H1 (cell line): ENCODE measurements at regions not wholly inside any gene's neighbourhood (a gene's known extent, or its start where the extent isn't known, plus 50 kb on each side); places are given as distances from the start of the nearest gene placed in this dataset.

Source experiments
- CTCF ChIA-PET: fragments of 300-600 bp; sonication (Branson Sonifier 250); formaldehyde crosslinking; loops from one replicate; lab custom pipeline; 2021; ENCODE audit not compliant: partially characterized antibody; lab: Charles Lee
- POLR2A ChIA-PET: fragments of 300-600 bp; sonication (Branson Sonifier 250); formaldehyde crosslinking; loops from one replicate; lab custom pipeline; 2021; ENCODE audit warnings: inconsistent platforms; ENCODE audit not compliant: partially characterized antibody; lab: Charles Lee
- DNase-seq, 2 experiments: peaks; one replicate each; pipeline versions ENCODE4 v3.0.0 to v3.0.0-alpha.2; 2010 to 2022; ENCODE audit warnings: low spot score in 2 of 2, low read depth in 1 of 2, mixed read lengths in 1 of 2
- FAIRE-seq: peaks from 2 replicates; lab custom pipeline; 2011; peaks lifted over from hg19 to GRCh38; lab: Jason Lieb, UNC
- H2AFZ ChIP-seq: 2 replicates; pipeline ENCODE4 v1.8.1; 2012; ENCODE audit warnings: low read length, inconsistent platforms
- H2AK5ac ChIP-seq: 2 replicates; pipeline ENCODE4 v1.6.1; 2013; ENCODE audit warnings: low read depth, low read length
- H2BK120ac ChIP-seq: replicated peaks from 2 replicates; pipeline ENCODE3; 2013; ENCODE audit warnings: low read depth, low read length, inconsistent platforms
- H2BK12ac ChIP-seq: 2 replicates; pipeline ENCODE4 v1.6.1; 2013; ENCODE audit warnings: low read depth, low read length
- H2BK15ac ChIP-seq: 2 replicates; pipeline ENCODE4 v1.6.1; 2013; ENCODE audit warnings: low read length
- H2BK20ac ChIP-seq: 2 replicates; pipeline ENCODE4 v1.6.1; 2013; ENCODE audit warnings: low read length
- H2BK5ac ChIP-seq: 2 replicates; pipeline ENCODE4 v1.6.1; 2013; ENCODE audit warnings: low read depth, low read length
- H3K14ac ChIP-seq: 2 replicates; pipeline ENCODE4 v1.6.1; 2013; ENCODE audit warnings: inconsistent platforms; ENCODE audit not compliant: insufficient read length
- H3K18ac ChIP-seq: 2 replicates; pipeline ENCODE4 v1.6.1; 2013; ENCODE audit warnings: low read length; ENCODE audit errors: extremely low read depth
- H3K23ac ChIP-seq: 2 replicates; pipeline ENCODE4 v1.6.1; 2013; ENCODE audit warnings: inconsistent platforms; ENCODE audit not compliant: insufficient read length
- H3K23me2 ChIP-seq: 2 replicates; pipeline ENCODE4 v1.6.1; 2013; ENCODE audit warnings: low read depth, low read length
- H3K27ac ChIP-seq: 2 replicates; pipeline ENCODE4 v1.6.1; 2011; ENCODE audit warnings: low read depth, low read length, inconsistent platforms
- H3K27me3 ChIP-seq, 4 experiments: replicated peaks in 1 of 4; 1 replicate in 1 of 4; 2 replicates in 3 of 4; pipeline versions ENCODE4 v1.6.1 to v1.8.1; 2011 to 2013; ENCODE audit warnings: low read length in 3 of 4, mild to moderate bottlenecking in 3 of 4, inconsistent platforms in 2 of 4, mixed read lengths in 2 of 4, moderate library complexity in 1 of 4; ENCODE audit not compliant: control insufficient read depth in 3 of 4, insufficient read depth in 3 of 4; ENCODE audit errors: extremely low read depth in 1 of 4
- H3K36me3 ChIP-seq, 4 experiments: 2 replicates each; pipeline versions ENCODE4 v1.6.1 to v1.8.1; 2011 to 2013; ENCODE audit warnings: mild to moderate bottlenecking in 4 of 4, low read length in 3 of 4, moderate library complexity in 2 of 4, control low read depth in 1 of 4, inconsistent platforms in 1 of 4; ENCODE audit not compliant: insufficient read depth in 4 of 4, control insufficient read depth in 2 of 4
- H3K4ac ChIP-seq: replicated peaks from 2 replicates; pipeline ENCODE3; 2013; ENCODE audit warnings: low read length, low read depth, mixed read lengths, inconsistent platforms; ENCODE audit not compliant: insufficient read length
- H3K4me1 ChIP-seq, 4 experiments: replicated peaks in 1 of 4; 1 replicate in 1 of 4; 2 replicates in 3 of 4; pipeline versions ENCODE4 v1.6.1 to v1.8.1; 2011 to 2013; ENCODE audit warnings: low read length in 3 of 4, inconsistent platforms in 2 of 4, mixed read lengths in 1 of 4; ENCODE audit not compliant: insufficient read depth in 4 of 4, control insufficient read depth in 3 of 4
- H3K4me2 ChIP-seq, 2 experiments: 2 replicates each; pipeline versions ENCODE4 v1.6.1 to v1.8.1; 2011 to 2013; ENCODE audit warnings: low read depth in 2 of 2, low read length in 2 of 2, control low read depth in 1 of 2, inconsistent platforms in 1 of 2, mild to moderate bottlenecking in 1 of 2; ENCODE audit not compliant: insufficient read depth in 1 of 2
- H3K4me3 ChIP-seq, 4 experiments: fragments of 200-600, 300-600 bp in 1 of 4; sonication (generic), shearing (Covaris generic), sonication (Bioruptor Twin) in 1 of 4; 2 replicates each; pipeline versions ENCODE4 v1.5.1 to v1.8.1; 2011 to 2016; ENCODE audit warnings: low read length in 4 of 4, low read depth in 3 of 4, control low read depth in 2 of 4, inconsistent platforms in 2 of 4, mild to moderate bottlenecking in 2 of 4, mixed read lengths in 1 of 4, moderate library complexity in 1 of 4; ENCODE audit not compliant: insufficient read depth in 2 of 4; ENCODE audit errors: extremely low read depth in 1 of 4
- H3K56ac ChIP-seq: replicated peaks from 2 replicates; pipeline ENCODE3; 2013; ENCODE audit warnings: low read depth, mild to moderate bottlenecking, mixed read lengths, low read length, inconsistent platforms; ENCODE audit not compliant: insufficient read length
- H3K79me1 ChIP-seq: 2 replicates; pipeline ENCODE4 v1.6.1; 2013; ENCODE audit warnings: low read depth, low read length, control low read depth
- H3K79me2 ChIP-seq, 2 experiments: 2 replicates each; pipeline versions ENCODE4 v1.6.1 to v1.8.1; 2012 to 2013; ENCODE audit warnings: low read length in 2 of 2, mild to moderate bottlenecking in 2 of 2, inconsistent platforms in 1 of 2; ENCODE audit not compliant: insufficient read depth in 2 of 2, control insufficient read depth in 1 of 2
- H3K9ac ChIP-seq, 4 experiments: replicated peaks in 1 of 4; 1 replicate in 1 of 4; 2 replicates in 3 of 4; pipeline versions ENCODE4 v1.6.1 to v1.8.1; 2011 to 2013; ENCODE audit warnings: low read depth in 3 of 4, low read length in 3 of 4, control low read depth in 2 of 4, mild to moderate bottlenecking in 2 of 4, moderate library complexity in 2 of 4, inconsistent platforms in 1 of 4; ENCODE audit errors: extremely low read depth in 1 of 4
- H3K9me3 ChIP-seq, 2 experiments: 2 replicates each; pipeline versions ENCODE4 v1.6.1 to v1.8.1; 2012 to 2013; ENCODE audit warnings: mild to moderate bottlenecking in 2 of 2, moderate library complexity in 2 of 2, control low read depth in 1 of 2, inconsistent platforms in 1 of 2, low read depth in 1 of 2, low read length in 1 of 2, mixed read lengths in 1 of 2; ENCODE audit not compliant: insufficient read depth in 2 of 2
- H4K20me1 ChIP-seq, 2 experiments: replicated peaks in 1 of 2; 2 replicates each; pipeline versions ENCODE3 to v1.8.1; 2011 to 2013; ENCODE audit warnings: inconsistent platforms in 2 of 2, low read length in 2 of 2, mild to moderate bottlenecking in 1 of 2; ENCODE audit not compliant: insufficient read depth in 2 of 2, control insufficient read depth in 1 of 2
- H4K5ac ChIP-seq: 2 replicates; pipeline ENCODE4 v1.6.1; 2013; ENCODE audit warnings: low read length, low read depth, mixed read lengths, inconsistent platforms; ENCODE audit not compliant: insufficient read length
- H4K8ac ChIP-seq: 2 replicates; pipeline ENCODE4 v1.8.0; 2013; ENCODE audit warnings: mild to moderate bottlenecking, moderate library complexity, low read length, inconsistent platforms; ENCODE audit not compliant: insufficient read depth; ENCODE audit errors: extremely low read depth
- H4K91ac ChIP-seq: replicated peaks from 2 replicates; pipeline ENCODE3; 2013; ENCODE audit warnings: low read length, mixed read lengths, inconsistent platforms; ENCODE audit not compliant: insufficient read length
- BRCA1 ChIP-seq: IDR thresholded peaks from 2 replicates; pipeline ENCODE4 v1.6.1; 2012; ENCODE audit warnings: low read depth, low read length, improper control_type of control experiment
- CTBP2 ChIP-seq: IDR thresholded peaks from 2 replicates; pipeline ENCODE4 v1.7.0; 2011; ENCODE audit warnings: borderline replicate concordance, mild to moderate bottlenecking, moderate library complexity, mixed read lengths, low read length; ENCODE audit not compliant: insufficient read depth, insufficient read length
- EGR1 ChIP-seq: IDR thresholded peaks from 2 replicates; pipeline ENCODE4 v1.6.1; 2011; ENCODE audit warnings: low read depth, low read length, borderline replicate concordance
- EP300 ChIP-seq, 2 experiments: IDR thresholded peaks; 1 replicate in 1 of 2; 2 replicates in 1 of 2; pipeline ENCODE4 v1.6.1; 2011 to 2012; ENCODE audit warnings: low read depth in 2 of 2, low read length in 2 of 2, mild to moderate bottlenecking in 2 of 2, borderline replicate concordance in 1 of 2, inconsistent platforms in 1 of 2, moderate library complexity in 1 of 2
- HDAC2 ChIP-seq, 2 experiments: fragments of 300-600 bp in 1 of 2; sonication (generic) in 1 of 2; IDR thresholded peaks; 2 replicates each; pipeline ENCODE4 v1.6.1; 2011 to 2012; ENCODE audit warnings: low read depth in 2 of 2, low read length in 2 of 2, mild to moderate bottlenecking in 2 of 2, moderate library complexity in 2 of 2, borderline replicate concordance in 1 of 2, inconsistent platforms in 1 of 2
- POLR2A ChIP-seq, 2 experiments: IDR thresholded peaks; 1 replicate in 1 of 2; 2 replicates in 1 of 2; pipeline ENCODE4 v1.6.1; 2011; ENCODE audit warnings: low read depth in 2 of 2, low read length in 2 of 2, mild to moderate bottlenecking in 2 of 2; ENCODE audit errors: control extremely low read depth in 1 of 2
- RBBP5 ChIP-seq: IDR thresholded peaks from 2 replicates; pipeline ENCODE4 v1.7.1; 2012; ENCODE audit warnings: low read depth, mild to moderate bottlenecking, inconsistent platforms, low read length, moderate library complexity, borderline replicate concordance
- SRF ChIP-seq: IDR thresholded peaks from 2 replicates; pipeline ENCODE4 v1.6.1; 2011; ENCODE audit warnings: mild to moderate bottlenecking, low read depth, low read length, moderate library complexity
- ZNF274 ChIP-seq: IDR thresholded peaks from 2 replicates; pipeline ENCODE4 v1.7.0; 2012; ENCODE audit warnings: low read length, borderline replicate concordance; ENCODE audit errors: extremely low read depth
- WGBS, 2 experiments: shearing (Covaris generic) in 1 of 2; methylation state at CpG; one replicate each; pipeline versions ENCODE4 v1.1.6 to v1.1.7; 2013 to 2015; ENCODE audit warnings: low lambda C conversion rate in 2 of 2, mixed read lengths in 2 of 2, inconsistent platforms in 1 of 2, low coverage in 1 of 2, missing lambda C conversion rate in 1 of 2; ENCODE audit not compliant: insufficient replicate concordance in 2 of 2, insufficient coverage in 1 of 2, insufficient read length in 1 of 2; ENCODE audit errors: extremely low coverage in 1 of 2, missing lambda C conversion rate in 1 of 2; 5-methylcytosine and 5-hydroxymethylcytosine counted together
- TF ChIP-seq, protein P1 (sequence below), 3 experiments: IDR thresholded peaks; 1 replicate in 2 of 3; 2 replicates in 1 of 3; pipeline versions ENCODE4 v1.5.1 to v1.6.1; 2011; ENCODE audit warnings: low read length in 3 of 3, mild to moderate bottlenecking in 3 of 3, inconsistent platforms in 2 of 3, low read depth in 1 of 3, moderate library complexity in 1 of 3; ENCODE audit not compliant: insufficient read depth in 1 of 3; ENCODE audit errors: control extremely low read depth in 1 of 3

DNA sequence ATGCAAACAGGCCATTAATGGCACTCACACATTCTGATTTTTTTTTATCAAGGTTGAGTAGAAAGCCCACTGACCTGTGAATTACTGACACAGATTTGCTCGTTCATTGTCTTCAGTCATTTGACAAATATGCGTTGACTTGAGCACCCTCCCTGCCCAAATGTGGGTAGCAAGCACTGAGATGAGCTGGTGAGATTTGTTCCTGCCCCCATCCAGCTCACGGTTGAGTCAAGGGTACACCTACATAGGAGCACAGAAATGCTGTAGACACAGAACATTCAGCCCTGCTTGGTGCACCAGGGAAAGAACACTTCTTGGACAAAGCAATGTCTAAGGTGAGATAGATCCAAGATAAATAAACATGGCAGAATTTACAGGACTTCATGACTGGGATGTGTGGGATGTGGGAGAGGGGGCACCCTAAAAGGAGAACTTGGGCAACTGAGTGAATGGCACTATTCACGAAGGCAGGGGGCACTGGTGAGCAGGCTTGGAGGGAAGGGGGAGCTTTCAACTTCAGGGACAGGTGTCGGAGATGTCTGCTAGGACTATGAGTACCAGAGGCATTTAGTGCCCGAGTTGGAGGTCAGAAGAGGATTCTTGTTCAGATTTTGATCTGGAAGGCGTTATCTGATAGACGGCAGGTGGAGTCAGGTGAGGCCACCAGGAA is 213.4 kb downstream of the VRK1 start:
- Histone ChIP-seq H3K56ac (no peak overlapping the region), H3K18ac (no peak overlapping the region), H4K5ac (no peak overlapping the region), H3K27me3 (no peaks in the 10 kb centered on the region), H3K36me3 (no peaks in the 10 kb centered on the region), H2BK5ac (no peak overlapping the region), H3K27ac (no peak overlapping the region), H3K4ac (no peak overlapping the region), H3K4me2 (no peak overlapping the region), H3K23ac (no peak overlapping the region), H3K4me1 (no peaks in the 10 kb centered on the region), H2AK5ac (no peak overlapping the region), H2BK120ac (no peak overlapping the region), H3K4me3 (no peak overlapping the region), H3K9ac (no peak overlapping the region), H4K91ac (no peak overlapping the region), H3K79me1 (no peaks in the 10 kb centered on the region), H3K79me2 (no peaks in the 10 kb centered on the region), H4K8ac (no peak overlapping the region; the same call in 1 of the 2 replicates), H4K20me1 (no peaks in the 10 kb centered on the region), H2BK12ac (peak overlapping the region; percentile 77; the same call in 1 of the 2 replicates), H3K9me3 (peaks cover 0 to 3% of the 10 kb centered on the region in 2 experiments; a peak in 1 of 4 replicates), H3K14ac (no peak overlapping the region), H3K23me2 (no peaks in the 10 kb centered on the region), H2AFZ (no peak overlapping the region), H2BK15ac (no peak overlapping the region), H2BK20ac (no peak overlapping the region)
- WGBS, 2 experiments: 65% methylated on average over 8 of the region's 8 CpGs; no CpG with 5 or more reads in 1 of the 2 experiments
- peak in 1 of 2 experiments; percentile 63 for DNase-seq
- CTCF ChIA-PET: interaction anchor here (0.6 to 2.8 kb wide), 34 partner anchors 9 to 1035 kb away, joined by 3 to 19 read pairs (median 4); no protein-coding TSS in a partner anchor
- FAIRE-seq: peak; percentile 66
- POLR2A ChIA-PET: interaction anchor here (1.0 kb wide), 1 partner anchor 23 kb away, joined by 4 read pairs; no protein-coding TSS in a partner anchor
- TF ChIP-seq EP300 (IDR thresholded peaks at IDR 0.05; ENCODE audit: borderline replicate concordance in 1 of 2, low read depth in 2 of 2, low read length in 2 of 2) (no peak), BRCA1 (no peak), HDAC2 (IDR thresholded peaks at IDR 0.05; ENCODE audit: borderline replicate concordance in 1 of 2, low read depth in 2 of 2, low read length in 2 of 2) (no peak), POLR2A (IDR thresholded peaks at IDR 0.05; ENCODE audit: control extremely low read depth in 1 of 2, low read depth in 2 of 2, low read length in 2 of 2) (no peak), RBBP5 (no peak), SRF (no peak), ZNF274 (no peak), EGR1 (no peak), CTBP2 (no peak)
- TF ChIP-seq, protein P1, sequence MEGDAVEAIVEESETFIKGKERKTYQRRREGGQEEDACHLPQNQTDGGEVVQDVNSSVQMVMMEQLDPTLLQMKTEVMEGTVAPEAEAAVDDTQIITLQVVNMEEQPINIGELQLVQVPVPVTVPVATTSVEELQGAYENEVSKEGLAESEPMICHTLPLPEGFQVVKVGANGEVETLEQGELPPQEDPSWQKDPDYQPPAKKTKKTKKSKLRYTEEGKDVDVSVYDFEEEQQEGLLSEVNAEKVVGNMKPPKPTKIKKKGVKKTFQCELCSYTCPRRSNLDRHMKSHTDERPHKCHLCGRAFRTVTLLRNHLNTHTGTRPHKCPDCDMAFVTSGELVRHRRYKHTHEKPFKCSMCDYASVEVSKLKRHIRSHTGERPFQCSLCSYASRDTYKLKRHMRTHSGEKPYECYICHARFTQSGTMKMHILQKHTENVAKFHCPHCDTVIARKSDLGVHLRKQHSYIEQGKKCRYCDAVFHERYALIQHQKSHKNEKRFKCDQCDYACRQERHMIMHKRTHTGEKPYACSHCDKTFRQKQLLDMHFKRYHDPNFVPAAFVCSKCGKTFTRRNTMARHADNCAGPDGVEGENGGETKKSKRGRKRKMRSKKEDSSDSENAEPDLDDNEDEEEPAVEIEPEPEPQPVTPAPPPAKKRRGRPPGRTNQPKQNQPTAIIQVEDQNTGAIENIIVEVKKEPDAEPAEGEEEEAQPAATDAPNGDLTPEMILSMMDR (IDR thresholded peaks at IDR 0.05; ENCODE audit: control extremely low read depth in 1 of 3, insufficient read depth in 1 of 3, low read depth in 1 of 3, low read length in 3 of 3): peak; percentile 68 to 81 (median 80)
